HK-2 (cell line): ENCODE measurements at regions not wholly inside any gene's neighbourhood (a gene's known extent, or its start where the extent isn't known, plus 50 kb on each side); places are given as distances from the start of the nearest gene placed in this dataset.
"Not testable (repeated sequence)": the region's sequence is repeated elsewhere in the genome, so short reads cannot be mapped to it uniquely, and the experiment has no call there.

Experiments
- DNase-seq: peaks from one replicate; pipeline ENCODE4 v3.0.0-alpha.2; 2018; ENCODE audit not compliant: unreplicated experiment

GRCh38 chr13:105874814-105875213 is 660.6 kb downstream of the EFNB2 start:
- no peak for DNase-seq

GRCh38 chr13:105871768-105872167 is 663.7 kb downstream of the EFNB2 start:
- no peak for DNase-seq

GRCh38 chr13:105871326-105871725 is 664.1 kb downstream of the EFNB2 start:
- DNase-seq = no peak

DNA sequence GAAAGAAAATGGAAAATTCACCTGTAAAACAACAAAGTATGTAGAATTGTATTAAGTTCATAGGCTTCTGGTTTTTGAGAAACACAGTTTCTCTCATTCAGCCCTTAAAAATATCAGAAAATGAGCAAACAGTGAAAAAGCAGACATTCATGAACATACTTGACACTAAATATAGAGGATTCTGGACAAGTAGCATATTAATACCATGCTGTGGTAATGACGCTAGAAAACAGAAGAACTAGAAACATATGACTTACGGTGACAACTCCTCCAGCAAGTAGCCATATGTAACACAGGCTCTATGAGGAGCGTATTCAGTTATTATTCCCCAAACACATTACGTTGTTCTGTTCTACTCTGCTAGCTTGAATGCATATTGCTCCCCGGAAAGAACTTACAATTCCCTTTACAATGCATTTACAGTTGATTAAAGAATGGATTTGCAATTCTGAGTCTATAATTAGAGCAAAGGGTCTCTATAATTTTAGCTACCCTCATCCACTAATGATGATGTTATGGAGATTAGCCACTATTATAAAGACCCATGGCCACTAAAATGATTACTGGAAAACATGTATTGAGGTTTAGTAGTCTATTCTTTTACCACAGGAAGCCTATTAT is 672.1 kb downstream of the EFNB2 start:
- no peak for DNase-seq

- no peak for DNase-seq
Observed at GRCh38 chr13:105848494-105848893, 687.0 kb downstream of the EFNB2 start.

GRCh38 chr13:105847527-105848291 is 687.8 kb downstream of the EFNB2 start:
- no peak for DNase-seq

GRCh38 chr13:105846923-105847322 is 688.5 kb downstream of the EFNB2 start:
- no peak for DNase-seq

DNA sequence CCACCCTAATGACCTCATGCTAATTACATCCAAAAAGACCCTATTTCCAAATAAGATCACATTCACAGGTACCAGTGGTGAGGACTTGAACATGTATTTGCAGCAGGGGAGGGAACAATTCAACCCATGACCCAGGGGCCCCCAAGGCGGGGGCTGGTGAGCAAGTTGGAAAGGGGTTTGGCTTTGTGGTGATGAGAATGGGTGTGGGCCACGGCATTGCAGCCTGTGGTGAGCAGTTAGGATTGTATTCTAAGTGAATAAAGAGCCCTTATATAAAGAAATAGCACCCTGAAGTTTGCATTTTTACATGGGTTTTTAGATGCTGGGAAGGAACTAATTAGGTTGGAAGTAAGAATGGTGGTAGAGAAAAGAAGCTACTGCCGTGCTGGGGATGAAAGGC is 694.2 kb downstream of the EFNB2 start:
- DNase-seq = no peak

DNA sequence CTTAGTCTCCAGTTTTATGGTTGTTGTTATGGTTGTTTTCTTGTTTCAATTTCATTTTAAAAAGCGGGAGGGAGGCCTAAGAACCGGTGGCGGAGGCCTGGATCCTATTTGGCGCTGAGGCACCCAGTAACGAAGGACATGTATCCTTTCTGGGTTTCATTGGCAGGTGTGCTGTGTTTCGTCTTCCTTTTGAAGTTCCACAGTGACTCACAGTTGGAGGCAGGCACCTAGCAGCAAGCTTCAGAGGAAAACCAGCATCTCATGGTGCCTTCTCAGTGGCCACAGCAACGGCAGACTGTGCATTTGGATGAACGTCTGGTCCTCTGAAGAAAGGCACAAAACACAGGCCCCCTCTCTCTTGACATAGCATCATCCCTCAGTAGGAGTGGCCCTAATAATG is 697.2 kb downstream of the EFNB2 start:
- DNase-seq = no peak

DNA sequence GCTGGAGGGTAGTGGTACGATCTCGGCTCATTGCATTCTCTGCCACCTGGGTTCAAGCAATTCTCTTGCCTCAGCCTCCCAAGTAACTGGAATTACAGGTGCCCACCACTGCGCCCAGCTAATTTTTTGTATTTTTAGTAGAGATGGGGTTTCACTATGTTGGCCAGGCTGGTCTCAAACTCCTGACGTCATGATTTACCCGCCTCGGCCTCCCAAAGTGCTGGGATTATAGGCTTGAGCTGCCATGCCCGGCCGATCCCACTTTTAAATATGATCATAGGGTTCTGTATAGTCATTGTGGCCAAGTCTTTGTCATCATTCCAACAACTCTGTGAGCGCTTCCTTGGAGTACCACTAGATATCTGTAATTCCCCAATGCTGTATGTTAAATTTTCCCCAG is 698.2 kb downstream of the EFNB2 start:
- DNase-seq = not testable (repeated sequence)

GRCh38 chr13:105830821-105831220 is 704.6 kb downstream of the EFNB2 start:
- no peak for DNase-seq

GRCh38 chr13:105827111-105827809 is 708.2 kb downstream of the EFNB2 start:
- no peak for DNase-seq

DNA sequence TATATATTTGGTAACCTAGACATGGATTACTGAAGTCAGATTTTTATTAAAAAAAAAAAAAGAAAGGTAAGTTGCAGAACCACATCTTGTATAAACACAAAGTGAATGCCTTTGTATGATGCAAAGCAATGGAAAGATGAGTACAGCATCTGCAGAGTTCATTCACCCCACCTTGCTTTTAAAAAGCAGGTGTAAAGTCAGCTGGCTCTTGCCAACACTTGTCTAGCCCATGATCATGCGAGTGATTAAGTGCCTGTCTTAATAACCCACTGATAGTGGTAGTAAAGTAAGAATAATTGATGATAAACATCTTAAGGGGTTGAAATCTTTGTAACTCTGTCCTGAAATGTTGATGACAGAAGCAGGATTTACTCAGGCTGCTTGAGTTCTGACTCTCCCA is 710.4 kb downstream of the EFNB2 start:
- DNase-seq = no peak

DNA sequence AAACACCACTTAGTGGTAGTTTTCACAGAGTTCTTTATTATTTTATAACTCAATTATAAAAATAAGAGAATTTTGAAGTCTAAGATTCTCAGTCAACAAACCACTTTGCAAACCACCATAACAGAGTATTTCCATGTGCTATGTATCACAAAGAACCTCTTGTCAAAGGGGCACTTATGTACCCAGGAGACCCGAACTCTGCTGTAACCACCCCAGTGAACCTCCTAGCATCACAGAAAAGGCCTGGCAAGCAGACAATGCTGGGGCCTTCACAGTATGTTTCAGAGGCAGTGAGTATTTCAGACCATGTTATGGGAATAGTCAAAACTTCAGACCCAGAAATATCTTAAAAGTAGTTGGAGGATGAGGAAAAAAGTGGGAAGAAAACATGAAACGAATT is 714.1 kb downstream of the EFNB2 start:
- no peak for DNase-seq

- no peak for DNase-seq
Observed at GRCh38 chr13:105820415-105820814, 715.0 kb downstream of the EFNB2 start.

- DNase-seq = no peak
Observed at GRCh38 chr13:105817498-105817897, 718.0 kb downstream of the EFNB2 start.

GRCh38 chr13:105816994-105817393 is 718.5 kb downstream of the EFNB2 start:
- no peak for DNase-seq

DNA sequence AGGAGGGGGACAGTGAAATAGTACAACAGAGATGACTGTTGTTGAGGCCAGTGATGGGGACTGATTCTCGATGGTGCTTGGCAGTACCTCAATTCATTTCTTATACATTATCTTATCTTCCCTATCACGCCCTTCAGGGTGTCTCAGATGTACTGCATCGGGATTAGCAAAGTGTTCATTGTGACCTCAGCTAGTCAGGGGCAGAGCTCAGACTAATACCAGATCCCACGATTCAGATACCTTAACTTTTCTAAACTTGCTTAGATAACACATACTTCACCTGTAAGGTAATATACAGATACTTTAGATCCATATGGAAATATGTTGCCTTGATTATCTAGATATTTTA is 720.6 kb downstream of the EFNB2 start:
- no peak for DNase-seq

DNA sequence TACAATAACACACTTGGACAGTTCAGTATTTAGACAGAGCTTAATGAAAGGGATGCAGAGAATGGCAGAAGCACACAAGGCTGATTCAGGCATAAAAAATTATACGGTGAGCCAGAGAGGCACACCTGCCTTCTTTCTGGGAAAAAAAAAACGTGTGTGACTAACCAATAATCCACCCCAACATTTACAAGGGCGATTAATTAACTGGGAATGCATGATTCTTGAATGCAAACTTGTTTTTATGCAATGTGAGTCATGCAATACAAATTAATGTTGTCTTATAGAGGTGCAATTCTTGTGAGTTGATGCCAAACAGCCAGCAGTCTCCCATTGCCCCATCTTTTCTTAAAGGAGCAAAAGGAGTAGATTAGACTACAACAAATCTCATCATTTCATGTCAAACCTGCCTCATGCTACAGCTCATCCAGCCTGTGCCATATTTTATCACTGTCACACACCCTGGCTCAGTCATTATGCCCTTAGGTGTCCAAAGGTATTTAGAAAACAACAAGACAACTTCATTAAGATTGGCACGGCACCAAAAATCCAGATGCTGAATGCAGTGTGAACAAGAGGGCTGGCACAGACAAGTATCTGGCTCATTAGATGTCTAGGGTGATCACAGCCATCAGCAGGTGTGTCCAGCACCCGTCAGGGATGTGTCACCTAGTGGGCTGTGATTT is 721.1 kb downstream of the EFNB2 start:
- no peak for DNase-seq

DNA sequence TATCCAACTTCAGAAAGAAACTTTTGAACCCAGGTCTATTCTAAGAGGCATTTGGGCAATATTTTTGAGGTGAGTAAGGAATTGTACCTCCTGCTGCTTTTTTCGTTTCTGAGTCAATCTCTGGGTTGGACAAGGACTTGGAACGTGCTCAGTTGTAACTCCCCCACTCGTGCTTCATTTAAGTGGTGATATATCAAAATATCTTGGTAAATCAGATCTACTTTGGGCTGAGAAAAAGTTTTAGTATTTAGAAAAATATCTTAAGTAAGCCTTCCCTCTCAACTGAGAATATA is 728.9 kb downstream of the EFNB2 start:
- no peak for DNase-seq

DNA sequence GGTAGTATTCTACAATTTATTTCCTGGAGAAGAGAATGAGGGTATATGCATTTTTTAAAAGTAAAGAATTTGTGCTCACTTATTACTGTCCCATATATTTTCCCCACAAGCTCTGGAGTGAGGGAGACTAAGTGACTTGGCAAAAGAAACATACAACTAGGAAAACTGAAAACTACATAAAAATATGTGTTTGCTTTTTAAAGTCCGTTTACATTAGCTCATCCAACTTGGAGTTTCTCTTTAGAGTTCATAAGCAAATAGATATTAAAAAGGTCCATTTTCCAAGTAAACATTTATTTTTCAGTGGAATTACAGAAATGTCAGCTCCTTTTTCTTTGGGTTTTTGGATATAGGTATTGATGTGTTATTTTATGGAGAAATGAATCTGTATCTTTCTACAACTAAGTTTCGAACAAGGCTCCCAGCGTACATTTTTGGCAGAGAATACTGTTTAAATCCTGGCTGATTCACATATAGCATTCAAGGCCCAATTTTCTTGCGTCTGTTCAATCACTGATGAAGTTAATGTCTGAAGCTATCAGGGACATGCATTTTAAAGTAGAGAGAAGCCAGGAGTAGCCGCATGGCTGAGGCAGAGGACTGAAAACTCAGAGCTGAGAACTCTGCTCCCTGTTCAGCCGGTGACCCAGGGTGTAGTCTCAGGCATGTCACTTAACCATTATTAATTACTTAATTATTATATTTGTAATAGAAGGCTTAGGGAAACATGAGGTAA is 729.4 kb downstream of the EFNB2 start:
- DNase-seq = no peak

DNA sequence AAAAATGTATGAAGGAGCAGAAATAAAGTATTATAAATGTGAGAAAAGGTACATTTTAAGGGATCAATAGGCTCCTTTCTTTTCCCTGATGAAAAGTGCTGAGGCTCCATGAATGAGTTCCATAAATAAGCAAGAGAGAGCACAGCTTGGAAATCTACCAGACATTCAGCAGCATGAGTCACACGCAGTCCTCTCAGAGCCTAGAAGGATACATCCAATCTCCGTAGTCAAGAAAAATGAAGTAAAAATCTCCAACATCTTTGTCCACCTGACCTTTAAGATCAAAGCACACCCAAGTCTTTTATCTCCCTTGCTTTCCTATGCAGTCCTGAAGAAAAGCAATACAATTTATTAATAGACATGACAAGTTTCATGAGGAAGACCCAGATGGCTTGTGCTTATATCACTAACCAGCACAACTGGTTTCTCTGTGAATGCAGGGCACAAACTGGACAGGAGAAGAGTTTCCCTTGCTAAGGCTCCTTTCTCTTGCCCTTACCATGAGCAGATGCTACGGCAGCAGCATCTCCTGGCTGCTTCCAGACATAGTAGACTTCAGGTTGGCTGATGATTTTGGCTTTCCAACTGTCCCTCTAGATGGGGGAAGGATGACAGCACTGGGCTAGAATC is 730.8 kb downstream of the EFNB2 start:
- DNase-seq = no peak
